ENCODE measurements at regions not wholly inside any gene's neighbourhood (a gene's known extent, or its start where the extent isn't known, plus 50 kb on each side); places are given as distances from the start of the nearest gene placed in this dataset.

DNA sequence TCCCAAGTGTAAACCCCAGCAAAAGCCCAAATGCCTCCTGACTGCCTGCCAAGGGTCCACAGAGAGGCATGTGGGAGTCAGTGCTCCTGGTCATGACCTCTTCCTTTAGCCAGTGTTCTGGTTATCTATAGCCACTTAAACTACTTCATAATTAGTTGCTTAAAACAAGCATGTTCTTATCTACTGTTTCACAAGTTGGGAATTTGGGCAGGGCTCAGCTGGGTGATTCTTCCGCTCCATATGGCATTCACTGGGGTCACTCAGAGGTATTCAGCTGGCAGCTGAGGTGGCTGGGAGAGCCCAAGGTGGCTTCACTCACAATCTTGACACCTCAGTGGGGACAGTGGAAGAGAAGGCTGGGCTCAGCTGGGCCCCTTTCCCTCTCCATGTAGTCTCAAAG is 184.0 kb upstream of the RGS6 start:
- no peak for TF ChIP-seq EZH2phosphoT487 (IDR thresholded peaks at IDR 0.05; ENCODE audit: borderline replicate concordance, low read depth, low read length)
- TF ChIP-seq, protein P1, sequence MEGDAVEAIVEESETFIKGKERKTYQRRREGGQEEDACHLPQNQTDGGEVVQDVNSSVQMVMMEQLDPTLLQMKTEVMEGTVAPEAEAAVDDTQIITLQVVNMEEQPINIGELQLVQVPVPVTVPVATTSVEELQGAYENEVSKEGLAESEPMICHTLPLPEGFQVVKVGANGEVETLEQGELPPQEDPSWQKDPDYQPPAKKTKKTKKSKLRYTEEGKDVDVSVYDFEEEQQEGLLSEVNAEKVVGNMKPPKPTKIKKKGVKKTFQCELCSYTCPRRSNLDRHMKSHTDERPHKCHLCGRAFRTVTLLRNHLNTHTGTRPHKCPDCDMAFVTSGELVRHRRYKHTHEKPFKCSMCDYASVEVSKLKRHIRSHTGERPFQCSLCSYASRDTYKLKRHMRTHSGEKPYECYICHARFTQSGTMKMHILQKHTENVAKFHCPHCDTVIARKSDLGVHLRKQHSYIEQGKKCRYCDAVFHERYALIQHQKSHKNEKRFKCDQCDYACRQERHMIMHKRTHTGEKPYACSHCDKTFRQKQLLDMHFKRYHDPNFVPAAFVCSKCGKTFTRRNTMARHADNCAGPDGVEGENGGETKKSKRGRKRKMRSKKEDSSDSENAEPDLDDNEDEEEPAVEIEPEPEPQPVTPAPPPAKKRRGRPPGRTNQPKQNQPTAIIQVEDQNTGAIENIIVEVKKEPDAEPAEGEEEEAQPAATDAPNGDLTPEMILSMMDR (conservative IDR thresholded peaks at IDR 0.05; ENCODE audit: low read length) = no peak
